ENCODE measurements at regions not wholly inside any gene's neighbourhood (a gene's known extent, or its start where the extent isn't known, plus 50 kb on each side); places are given as distances from the start of the nearest gene placed in this dataset.
A peak's percentile ranks its signal among the peaks of the same experiment; 100 is the strongest.

DNA sequence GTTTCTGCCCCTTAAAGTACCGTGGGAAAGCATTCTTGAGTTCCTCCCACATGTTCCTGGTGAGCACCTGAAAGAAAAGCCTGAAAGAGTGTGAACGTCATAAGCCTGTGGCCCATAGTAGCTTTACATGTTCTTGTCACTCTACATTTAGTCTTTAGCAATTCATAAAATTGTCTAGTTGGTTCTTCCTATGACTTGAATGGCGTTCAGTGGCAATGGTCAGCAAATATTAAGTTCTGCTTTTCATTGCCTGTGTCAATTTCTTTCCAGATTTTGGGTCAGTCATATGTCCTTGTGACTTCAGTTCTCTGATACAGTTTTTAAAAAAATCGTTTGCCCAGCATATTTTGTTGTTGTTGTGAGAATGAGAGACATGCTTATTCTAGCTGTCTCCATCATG, 650.0 kb upstream of the BOD1L1 start:
- H3K4me3 Mint-ChIP-seq, result no peak overlapping the region
- intact Hi-C loops (cut with micrococcal nuclease), result no loop called here
- peaks cover 12% of the 10 kb centered on the region for H3K36me3 Mint-ChIP-seq (ENCODE audit: low read depth)
- peak overlapping the region; percentile 74 for H3K27ac Mint-ChIP-seq
- H3K4me1 Mint-ChIP-seq (ENCODE audit: low read depth), result peaks cover 27% of the 10 kb centered on the region
- H3K9me3 Mint-ChIP-seq, result peaks cover 12% of the 10 kb centered on the region
- no peaks in the 10 kb centered on the region for H3K27me3 Mint-ChIP-seq

DNA sequence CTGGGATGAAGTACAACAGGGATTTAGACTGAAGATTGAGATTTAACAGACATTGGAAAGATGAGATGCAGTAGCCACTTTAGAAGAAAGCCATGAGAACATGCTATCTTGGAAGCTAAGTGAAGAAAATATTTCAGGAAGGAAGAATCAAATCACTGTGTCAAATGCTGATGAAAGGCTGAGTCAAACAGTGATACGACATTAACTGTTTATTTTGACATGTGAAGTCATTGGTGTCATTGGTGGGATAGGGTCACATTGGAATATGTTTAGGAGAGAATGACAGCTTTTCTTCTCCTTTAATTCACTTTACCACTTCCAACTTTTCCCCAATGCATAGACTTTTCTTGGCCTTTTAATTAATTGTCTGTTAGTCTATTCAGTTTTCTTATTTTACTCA, 653.0 kb upstream of the BOD1L1 start:
- no peak overlapping the region for H3K4me3 Mint-ChIP-seq
- H3K27me3 Mint-ChIP-seq, result peaks cover 1% of the 10 kb centered on the region
- peaks cover 19% of the 10 kb centered on the region for H3K4me1 Mint-ChIP-seq (ENCODE audit: low read depth)
- H3K36me3 Mint-ChIP-seq (ENCODE audit: low read depth), result peaks cover 6% of the 10 kb centered on the region
- H3K9me3 Mint-ChIP-seq, result peaks cover 8% of the 10 kb centered on the region
- peak overlapping the region; percentile 46 for H3K27ac Mint-ChIP-seq
- intact Hi-C loops (cut with micrococcal nuclease), result no loop called here

DNA sequence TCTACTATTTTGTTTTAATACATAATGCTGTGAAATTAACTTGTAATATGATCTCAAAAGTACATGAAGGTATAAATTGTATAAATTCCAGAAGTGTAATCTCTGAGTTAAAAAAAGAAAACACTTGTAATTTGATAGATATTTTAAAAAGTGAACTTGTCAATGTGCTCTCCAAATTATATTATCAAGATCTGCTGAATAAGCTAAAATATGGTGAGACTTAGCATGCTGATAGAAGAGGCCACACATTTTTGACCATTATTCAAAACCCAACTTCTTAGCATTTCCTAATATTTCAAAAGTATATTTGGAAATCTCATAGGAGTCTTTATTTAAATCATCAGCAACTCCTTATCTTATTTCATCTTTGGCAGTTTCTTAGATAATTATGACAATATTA, 657.1 kb upstream of the BOD1L1 start:
- H3K36me3 Mint-ChIP-seq (ENCODE audit: low read depth), result no peaks in the 10 kb centered on the region
- peaks cover 22% of the 10 kb centered on the region for H3K9me3 Mint-ChIP-seq
- peaks cover 5% of the 10 kb centered on the region for H3K4me1 Mint-ChIP-seq (ENCODE audit: low read depth)
- H3K4me3 Mint-ChIP-seq, result no peak overlapping the region
- intact Hi-C loops (cut with micrococcal nuclease), result no loop called here
- no peak overlapping the region for H3K27ac Mint-ChIP-seq
- H3K27me3 Mint-ChIP-seq, result peaks cover 1% of the 10 kb centered on the region

DNA sequence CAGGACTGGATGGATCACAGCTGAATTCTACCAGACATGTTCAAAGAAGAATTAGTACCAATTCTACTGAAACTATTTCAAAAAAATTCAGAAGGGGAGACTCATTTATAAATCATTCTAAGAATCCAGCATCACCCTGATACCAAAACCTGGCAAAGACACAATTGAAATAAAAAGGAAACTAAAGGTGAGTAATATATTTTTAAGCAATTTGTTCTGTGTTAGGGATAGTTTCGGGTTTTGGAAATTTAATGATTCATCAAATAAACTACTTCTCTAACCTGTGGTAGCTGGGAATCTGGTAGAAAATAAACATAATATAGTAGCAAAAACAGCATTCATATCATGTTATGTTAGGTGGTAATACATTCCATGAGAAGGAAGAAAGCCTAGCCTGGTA, 662.2 kb upstream of the BOD1L1 start:
- peak overlapping the region; percentile 6 for H3K27ac Mint-ChIP-seq
- intact Hi-C loops (cut with micrococcal nuclease), result no loop called here
- no peaks in the 10 kb centered on the region for H3K36me3 Mint-ChIP-seq (ENCODE audit: low read depth)

DNA sequence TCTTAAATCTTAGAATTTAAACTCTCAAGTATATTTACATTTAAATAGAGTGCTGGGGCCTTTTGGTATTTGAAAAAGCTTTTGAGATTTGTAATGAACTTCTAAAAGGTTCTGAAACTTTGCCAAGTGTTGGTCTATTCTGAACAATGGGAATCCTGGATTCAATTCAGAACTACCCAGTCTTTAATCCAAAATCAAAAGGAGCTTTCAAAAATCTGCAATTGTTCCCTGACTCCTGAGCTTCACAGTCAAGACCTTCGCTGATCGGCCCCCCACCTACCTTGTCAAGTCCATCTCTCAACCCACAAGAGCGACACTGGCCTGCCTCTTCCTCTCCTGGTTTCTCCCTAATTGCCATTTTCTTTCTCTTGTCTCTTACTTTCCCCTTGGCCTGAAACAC, 666.1 kb upstream of the BOD1L1 start:
- peaks cover 9% of the 10 kb centered on the region for H3K4me1 Mint-ChIP-seq (ENCODE audit: low read depth)
- no peak overlapping the region for H3K4me3 Mint-ChIP-seq
- no peak overlapping the region for H3K27ac Mint-ChIP-seq
- H3K36me3 Mint-ChIP-seq (ENCODE audit: low read depth), result no peaks in the 10 kb centered on the region
- peaks cover 2% of the 10 kb centered on the region for H3K27me3 Mint-ChIP-seq
- intact Hi-C loops (cut with micrococcal nuclease), result no loop called here
- H3K9me3 Mint-ChIP-seq, result peaks cover 2% of the 10 kb centered on the region

More for the DNA sequence above, 662.2 kb upstream of the BOD1L1 start:
- Mint-ChIP-seq H3K4me1 (ENCODE audit: low read depth) (no peaks in the 10 kb centered on the region), H3K4me3 (no peak overlapping the region), H3K9me3 (peaks cover 22% of the 10 kb centered on the region), H3K27me3 (no peaks in the 10 kb centered on the region)

DNA sequence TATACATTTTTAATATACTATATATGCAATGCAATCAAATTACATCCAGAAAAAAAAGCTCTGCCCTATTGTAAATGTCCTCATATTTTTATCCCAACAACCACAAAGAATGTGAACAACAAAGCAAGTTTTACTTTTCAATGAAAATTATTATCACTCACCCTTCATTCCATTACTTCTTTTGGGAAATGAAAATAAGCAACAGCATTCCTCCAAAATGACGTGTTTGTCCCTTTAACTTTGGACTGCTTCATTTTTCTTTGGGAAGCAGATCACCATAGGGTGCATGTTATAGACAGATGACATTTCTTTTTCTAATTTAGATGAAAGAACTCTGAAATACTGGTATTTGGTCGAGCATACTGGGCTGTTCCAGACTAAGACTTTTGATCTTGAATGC, 667.1 kb upstream of the BOD1L1 start:
- no peak overlapping the region for H3K27ac Mint-ChIP-seq
- intact Hi-C loops (cut with micrococcal nuclease), result no loop called here
- no peaks in the 10 kb centered on the region for H3K9me3 Mint-ChIP-seq
- H3K4me1 Mint-ChIP-seq (ENCODE audit: low read depth), result peaks cover 11% of the 10 kb centered on the region
- no peak overlapping the region for H3K4me3 Mint-ChIP-seq
- H3K27me3 Mint-ChIP-seq, result peaks cover 2% of the 10 kb centered on the region
- H3K36me3 Mint-ChIP-seq (ENCODE audit: low read depth), result no peaks in the 10 kb centered on the region

DNA sequence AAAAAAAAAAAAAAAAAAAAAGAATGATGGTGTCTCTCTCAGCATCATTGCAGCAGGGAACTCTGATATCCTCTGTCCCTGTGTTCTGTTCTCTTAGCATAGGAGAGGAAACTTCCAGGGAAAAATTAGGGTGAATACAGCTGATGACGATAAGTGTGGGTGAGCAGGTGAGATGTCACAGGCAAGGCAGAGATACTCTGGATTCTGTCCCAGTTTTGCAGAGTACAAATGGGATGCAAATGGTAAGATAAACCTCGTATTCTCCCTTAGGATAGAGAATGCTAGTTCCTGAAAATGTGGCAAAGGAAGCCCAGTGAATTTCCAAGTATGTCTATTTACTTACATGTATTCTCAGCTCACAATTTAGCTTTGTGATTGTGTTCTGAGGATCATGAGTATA, 671.6 kb upstream of the BOD1L1 start:
- Mint-ChIP-seq H3K9me3 (peaks cover 9% of the 10 kb centered on the region), H3K4me3 (no peak overlapping the region), H3K4me1 (ENCODE audit: low read depth) (peaks cover 27% of the 10 kb centered on the region), H3K27ac (no peak overlapping the region), H3K36me3 (ENCODE audit: low read depth) (no peaks in the 10 kb centered on the region), H3K27me3 (peaks cover 2% of the 10 kb centered on the region)
- intact Hi-C loops (cut with micrococcal nuclease), result no loop called here

DNA sequence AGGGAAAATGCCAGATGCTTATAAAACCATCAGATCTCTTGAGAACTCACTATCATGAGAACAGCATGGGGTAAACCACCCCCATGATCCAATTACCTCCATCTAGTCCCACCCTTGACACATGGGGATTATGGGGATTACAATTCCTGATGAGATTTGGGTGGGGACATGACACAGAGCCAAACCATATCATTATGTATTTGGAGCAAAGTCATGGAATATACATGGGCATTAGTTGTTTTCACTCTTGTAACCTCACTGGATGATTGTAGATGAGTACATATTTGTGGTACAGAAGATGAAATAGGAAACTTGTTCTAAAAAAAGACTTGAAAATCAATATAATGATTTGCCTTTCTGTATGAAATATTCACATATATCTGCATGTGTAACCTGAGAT, 674.5 kb upstream of the BOD1L1 start:
- peaks cover 51% of the 10 kb centered on the region for H3K4me1 Mint-ChIP-seq (ENCODE audit: low read depth)
- H3K4me3 Mint-ChIP-seq, result no peak overlapping the region
- peaks cover 2% of the 10 kb centered on the region for H3K27me3 Mint-ChIP-seq
- H3K36me3 Mint-ChIP-seq (ENCODE audit: low read depth), result peaks cover 5% of the 10 kb centered on the region
- peaks cover 15% of the 10 kb centered on the region for H3K9me3 Mint-ChIP-seq
- H3K27ac Mint-ChIP-seq, result no peak overlapping the region
- intact Hi-C loops (cut with micrococcal nuclease), result loop anchor here (10.0 kb wide), 3 partner anchors 137 to 553 kb away; no protein-coding TSS in a partner anchor

DNA sequence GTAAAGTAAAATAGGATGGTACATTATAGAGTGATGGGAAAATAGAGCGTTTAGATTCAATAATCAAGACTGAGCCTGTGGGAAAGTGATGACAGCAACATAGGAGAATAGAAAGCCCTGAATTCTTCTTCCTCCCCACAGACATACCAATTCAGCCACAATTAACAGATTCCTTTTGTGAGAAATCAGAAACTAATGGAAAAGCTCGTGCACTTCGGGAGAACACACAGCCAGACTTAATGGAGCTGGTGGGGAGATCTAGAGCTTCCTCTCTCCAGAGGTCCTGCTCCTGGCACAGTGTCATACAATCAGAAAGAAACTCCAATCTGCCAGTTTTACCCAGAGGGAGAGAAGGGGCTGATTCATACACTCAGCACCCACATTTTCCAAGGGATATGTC, 676.3 kb upstream of the BOD1L1 start:
- Mint-ChIP-seq H3K4me1 (ENCODE audit: low read depth) (peaks cover 59% of the 10 kb centered on the region), H3K36me3 (ENCODE audit: low read depth) (peaks cover 15% of the 10 kb centered on the region), H3K27ac (peak overlapping the region; percentile 12), H3K4me3 (no peak overlapping the region), H3K9me3 (peaks cover 22% of the 10 kb centered on the region), H3K27me3 (no peaks in the 10 kb centered on the region)
- intact Hi-C loops (cut with micrococcal nuclease), result loop anchor here (10.0 kb wide), 3 partner anchors 139 to 551 kb away; no protein-coding TSS in a partner anchor

DNA sequence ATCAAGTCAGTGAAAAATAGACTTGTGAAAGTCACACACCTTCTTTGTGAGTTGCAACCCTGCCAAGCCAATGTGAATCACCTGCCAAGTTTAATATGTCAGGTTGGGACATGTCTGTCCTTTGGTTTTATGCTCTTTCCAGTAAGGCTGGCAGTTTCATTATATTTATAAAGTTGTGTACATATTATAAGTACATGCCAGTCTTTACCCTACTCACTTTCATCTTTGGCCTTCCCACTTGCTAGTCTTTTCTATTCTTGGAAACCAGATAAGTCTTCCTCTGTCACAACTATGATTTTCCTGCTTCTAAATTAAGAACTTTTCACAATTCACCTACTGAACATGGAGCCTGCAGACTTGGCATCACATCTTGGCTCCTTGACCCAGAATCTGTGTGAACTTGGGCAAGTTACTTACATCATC, 680.7 kb upstream of the BOD1L1 start:
- Mint-ChIP-seq H3K27ac (peak overlapping the region; percentile 87), H3K27me3 (no peaks in the 10 kb centered on the region), H3K4me3 (no peak overlapping the region), H3K9me3 (peaks cover 14% of the 10 kb centered on the region), H3K4me1 (ENCODE audit: low read depth) (peaks cover 81% of the 10 kb centered on the region), H3K36me3 (ENCODE audit: low read depth) (peaks cover 15% of the 10 kb centered on the region)
- intact Hi-C loops (cut with micrococcal nuclease), result loop anchor here (5.0 to 10.0 kb wide), 4 partner anchors 36 to 547 kb away; no protein-coding TSS in a partner anchor

DNA sequence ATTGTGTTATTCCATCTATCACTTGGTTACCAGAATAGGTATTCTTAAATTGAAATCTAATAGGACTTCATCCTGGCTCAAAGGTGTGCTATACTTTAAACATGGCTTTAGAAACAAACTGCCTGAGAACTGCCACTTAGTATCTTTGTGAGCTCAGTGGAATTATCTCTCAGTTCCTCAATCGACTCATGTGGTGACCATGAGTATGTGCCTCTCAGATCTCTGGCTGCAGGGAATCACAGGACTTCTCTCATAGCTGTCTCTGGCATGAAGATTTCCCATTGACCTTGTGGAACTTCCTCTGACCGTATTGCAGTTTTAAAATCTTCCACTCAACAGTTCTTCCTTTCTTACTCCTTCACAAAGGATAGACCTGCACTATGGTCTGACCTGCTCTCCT, 681.9 kb upstream of the BOD1L1 start:
- H3K36me3 Mint-ChIP-seq (ENCODE audit: low read depth), result peaks cover 15% of the 10 kb centered on the region
- no peaks in the 10 kb centered on the region for H3K27me3 Mint-ChIP-seq
- peaks cover 70% of the 10 kb centered on the region for H3K4me1 Mint-ChIP-seq (ENCODE audit: low read depth)
- H3K27ac Mint-ChIP-seq, result peak overlapping the region; percentile 87
- peaks cover 14% of the 10 kb centered on the region for H3K9me3 Mint-ChIP-seq
- H3K4me3 Mint-ChIP-seq, result no peak overlapping the region
- intact Hi-C loops (cut with micrococcal nuclease), result loop anchor here (5.0 to 10.0 kb wide), 4 partner anchors 37 to 545 kb away; no protein-coding TSS in a partner anchor

DNA sequence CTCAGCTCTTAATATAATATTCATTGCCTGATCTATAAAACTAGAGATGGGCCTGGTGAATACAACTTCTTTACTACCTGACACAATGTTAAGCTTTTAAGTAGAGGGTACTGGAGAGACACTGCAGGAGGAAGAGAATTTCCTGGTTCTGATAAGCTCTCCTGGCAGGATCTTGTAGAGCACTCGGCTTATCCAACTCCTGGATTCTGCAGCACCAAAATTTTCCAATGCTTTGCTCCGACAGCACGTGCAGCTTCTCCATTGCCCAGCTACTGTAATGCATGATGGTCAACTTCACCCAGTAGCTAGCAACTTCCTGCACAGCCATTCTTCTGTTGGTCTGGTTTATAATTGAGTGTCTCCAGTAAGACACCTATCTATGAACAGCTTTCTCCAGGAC, 686.2 kb upstream of the BOD1L1 start:
- no peak overlapping the region for H3K27ac Mint-ChIP-seq
- H3K9me3 Mint-ChIP-seq, result no peaks in the 10 kb centered on the region
- no peaks in the 10 kb centered on the region for H3K27me3 Mint-ChIP-seq
- intact Hi-C loops (cut with micrococcal nuclease), result no loop called here
- no peak overlapping the region for H3K4me3 Mint-ChIP-seq
- H3K36me3 Mint-ChIP-seq (ENCODE audit: low read depth), result no peaks in the 10 kb centered on the region
- H3K4me1 Mint-ChIP-seq (ENCODE audit: low read depth), result peaks cover 31% of the 10 kb centered on the region

DNA sequence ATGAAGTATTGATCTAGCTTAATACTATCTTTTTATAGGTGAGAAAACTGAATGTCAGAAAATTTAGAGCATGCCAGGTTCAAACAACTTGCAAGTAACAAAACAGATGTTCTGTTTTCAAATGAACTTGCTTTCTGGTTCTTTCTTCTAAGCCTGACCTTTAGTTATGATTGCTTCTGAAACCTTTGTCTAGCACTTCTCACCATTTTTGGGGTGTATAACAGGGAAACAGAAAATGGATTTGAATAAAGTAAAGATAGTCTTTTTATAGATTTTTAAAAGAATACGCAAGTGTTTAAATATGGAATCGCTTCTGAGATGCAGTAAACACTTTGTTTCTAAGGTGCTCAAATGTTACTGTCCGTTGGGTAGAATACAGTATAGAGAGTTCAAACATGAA, 687.2 kb upstream of the CPEB2 start:
- no peak overlapping the region for H3K4me3 Mint-ChIP-seq
- no peak overlapping the region for H3K27ac Mint-ChIP-seq
- intact Hi-C loops (cut with micrococcal nuclease), result no loop called here
- H3K27me3 Mint-ChIP-seq, result no peaks in the 10 kb centered on the region
- peaks cover 18% of the 10 kb centered on the region for H3K4me1 Mint-ChIP-seq (ENCODE audit: low read depth)
- no peaks in the 10 kb centered on the region for H3K9me3 Mint-ChIP-seq
- no peaks in the 10 kb centered on the region for H3K36me3 Mint-ChIP-seq (ENCODE audit: low read depth)

DNA sequence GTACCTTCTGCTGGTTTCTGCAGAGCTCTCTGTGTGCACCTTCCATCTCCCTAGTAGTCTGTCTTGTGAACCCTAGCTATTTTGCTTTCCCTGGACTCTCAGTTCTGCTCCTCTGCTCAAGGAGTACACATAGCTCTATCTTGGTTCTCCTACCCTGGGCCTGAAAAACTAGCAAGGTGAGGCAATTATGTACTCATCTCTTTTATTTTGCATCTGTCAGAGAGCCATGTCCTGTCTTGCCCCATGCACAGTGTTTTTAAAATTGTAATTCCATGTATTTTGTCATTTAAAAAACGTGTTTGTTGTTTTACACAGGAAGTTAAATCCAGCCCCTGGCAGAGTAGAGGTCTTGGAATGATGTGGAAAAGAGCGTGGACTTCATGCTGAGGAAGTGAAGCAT, 684.9 kb upstream of the CPEB2 start:
- peaks cover 13% of the 10 kb centered on the region for H3K4me1 Mint-ChIP-seq (ENCODE audit: low read depth)
- H3K36me3 Mint-ChIP-seq (ENCODE audit: low read depth), result no peaks in the 10 kb centered on the region
- intact Hi-C loops (cut with micrococcal nuclease), result no loop called here
- no peak overlapping the region for H3K4me3 Mint-ChIP-seq
- H3K27ac Mint-ChIP-seq, result no peak overlapping the region
- H3K27me3 Mint-ChIP-seq, result no peaks in the 10 kb centered on the region
- H3K9me3 Mint-ChIP-seq, result no peaks in the 10 kb centered on the region

DNA sequence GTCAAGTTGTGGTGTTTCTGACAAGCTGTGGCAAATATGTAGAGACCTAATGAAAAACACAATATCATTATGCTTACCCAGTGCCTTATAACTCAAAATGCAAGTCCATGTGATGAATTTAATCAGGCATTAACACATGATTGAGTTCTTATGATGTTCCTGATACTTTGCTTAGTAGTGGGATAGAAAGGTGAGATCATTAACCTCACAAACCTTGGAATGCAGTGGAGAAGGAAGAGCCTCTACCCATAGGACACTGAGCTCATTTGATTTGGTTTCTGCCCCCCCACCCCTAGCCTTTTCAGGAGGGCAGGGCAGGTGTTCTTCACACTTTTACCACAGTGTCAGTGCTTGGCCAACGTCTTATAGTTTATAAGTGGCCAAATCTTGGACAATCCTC, 683.6 kb upstream of the CPEB2 start:
- no peaks in the 10 kb centered on the region for H3K9me3 Mint-ChIP-seq

More for the DNA sequence above, 683.6 kb upstream of the CPEB2 start:
- intact Hi-C loops (cut with micrococcal nuclease), result no loop called here
- peaks cover 14% of the 10 kb centered on the region for H3K4me1 Mint-ChIP-seq (ENCODE audit: low read depth)
- H3K4me3 Mint-ChIP-seq, result no peak overlapping the region
- no peak overlapping the region for H3K27ac Mint-ChIP-seq
- no peaks in the 10 kb centered on the region for H3K36me3 Mint-ChIP-seq (ENCODE audit: low read depth)
- peaks cover 2% of the 10 kb centered on the region for H3K27me3 Mint-ChIP-seq

Measured in dendritic cell treated with granulocyte-macrophage colony-stimulating factor and Interleukin-4, amounts not matched to agents 40 ng/mL and 50 ng/mL, for 4 days (primary cell).